DMS 273 (cell line): ENCODE measurements at regions not wholly inside any gene's neighbourhood (a gene's known extent, or its start where the extent isn't known, plus 50 kb on each side); places are given as distances from the start of the nearest gene placed in this dataset.

Source experiments
- DNase-seq: peaks from one replicate; lab custom pipeline; 2025; ENCODE audit not compliant: unreplicated experiment; lab: John Stamatoyannopoulos, UW

GRCh38 chr9:26086396-26086795 lies 408.2 kb upstream of the TUSC1 start:
- DNase-seq: no peak

GRCh38 chr9:26081847-26082246 lies 403.6 kb upstream of the TUSC1 start:
- no peak for DNase-seq

GRCh38 chr9:26078706-26079105 lies 400.5 kb upstream of the TUSC1 start:
- DNase-seq: no peak

- DNase-seq: no peak
These were observed 399.6 kb upstream of the TUSC1 start for GRCh38 chr9:26077860-26078259.

- DNase-seq: no peak
These were observed 389.4 kb upstream of the TUSC1 start for GRCh38 chr9:26067608-26068007.

GRCh38 chr9:26066237-26066636 lies 388.0 kb upstream of the TUSC1 start:
- no peak for DNase-seq

GRCh38 chr9:26061948-26062575 lies 383.8 kb upstream of the TUSC1 start:
- no peak for DNase-seq

GRCh38 chr9:26058111-26058895 lies 380.1 kb upstream of the TUSC1 start:
- DNase-seq: no peak

GRCh38 chr9:26057050-26057449 lies 378.8 kb upstream of the TUSC1 start:
- peak; percentile 1 for DNase-seq

GRCh38 chr9:26054600-26055520 lies 376.6 kb upstream of the TUSC1 start:
- no peak for DNase-seq

GRCh38 chr9:26053954-26054353 lies 375.7 kb upstream of the TUSC1 start:
- no peak for DNase-seq

GRCh38 chr9:26043431-26043830 lies 365.2 kb upstream of the TUSC1 start:
- no peak for DNase-seq

- no peak for DNase-seq
These were observed 356.5 kb upstream of the TUSC1 start for GRCh38 chr9:26034786-26035185.

GRCh38 chr9:26033336-26033735 lies 355.1 kb upstream of the TUSC1 start:
- no peak for DNase-seq

- DNase-seq: no peak
These were observed 348.3 kb upstream of the TUSC1 start for GRCh38 chr9:26026423-26027100.

GRCh38 chr9:26013199-26013598 lies 335.0 kb upstream of the TUSC1 start:
- DNase-seq: no peak

- no peak for DNase-seq
These were observed 334.6 kb upstream of the TUSC1 start for GRCh38 chr9:26012797-26013196.

GRCh38 chr9:25994605-25995004 lies 316.4 kb upstream of the TUSC1 start:
- DNase-seq: no peak

GRCh38 chr9:25990376-25990775 lies 312.1 kb upstream of the TUSC1 start:
- DNase-seq: no peak

GRCh38 chr9:25975667-25976066 lies 297.4 kb upstream of the TUSC1 start:
- DNase-seq: no peak

GRCh38 chr9:25964239-25964638 lies 286.0 kb upstream of the TUSC1 start:
- peak; percentile 79 for DNase-seq
